ENCODE measurements at regions not wholly inside any gene's neighbourhood (a gene's known extent, or its start where the extent isn't known, plus 50 kb on each side); places are given as distances from the start of the nearest gene placed in this dataset.

DNA sequence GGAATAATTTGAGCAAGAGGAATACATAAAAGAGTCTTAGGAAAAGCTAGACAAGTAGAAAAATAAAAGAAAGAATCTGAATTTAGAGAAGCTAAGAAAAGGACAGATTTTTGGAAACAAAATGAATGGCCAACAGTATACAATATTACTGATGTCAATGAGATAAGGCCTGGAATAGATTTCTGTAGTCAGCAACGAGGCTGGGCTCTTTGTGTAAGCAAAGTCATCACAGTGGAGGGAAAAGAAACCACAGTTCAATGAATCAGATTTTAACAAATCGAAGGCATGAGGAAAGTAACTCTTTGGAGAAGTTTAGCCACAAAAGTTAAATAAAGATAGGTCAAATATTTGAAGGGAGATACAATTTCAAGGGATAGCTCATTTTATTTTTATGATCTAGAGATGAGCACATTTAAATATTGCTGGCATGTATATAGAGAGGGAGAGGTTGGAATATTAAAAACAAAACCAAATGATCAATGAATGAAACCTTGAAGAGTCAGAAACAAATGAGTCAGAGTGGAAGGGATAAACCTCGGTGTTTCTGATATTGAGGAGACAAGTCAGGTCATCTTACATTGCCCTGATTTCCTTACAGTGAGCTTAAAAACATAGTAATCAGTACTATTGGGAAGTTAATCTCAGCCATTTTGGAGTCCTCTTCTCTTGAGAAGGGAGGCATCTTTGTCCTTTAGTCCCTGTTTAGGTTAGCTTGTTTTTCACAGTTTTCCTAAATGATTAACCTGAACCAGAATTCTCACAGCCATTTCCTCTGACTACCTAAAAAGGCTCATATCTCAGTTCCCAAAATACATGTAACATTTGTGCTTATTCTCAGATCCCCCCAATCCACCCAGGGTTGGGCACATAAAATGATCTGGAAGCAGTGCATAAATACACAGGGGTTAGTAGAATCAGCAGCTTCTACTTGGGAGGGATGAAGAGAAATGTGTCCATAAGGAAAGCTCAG lies 620.0 kb upstream of the B3GALT2 start (continued):
- no peak for TF ChIP-seq FOXK1 (CRISPR knock-in tag; IDR thresholded peaks at IDR 0.05; ENCODE audit: borderline replicate concordance)
- TF ChIP-seq, protein P1, sequence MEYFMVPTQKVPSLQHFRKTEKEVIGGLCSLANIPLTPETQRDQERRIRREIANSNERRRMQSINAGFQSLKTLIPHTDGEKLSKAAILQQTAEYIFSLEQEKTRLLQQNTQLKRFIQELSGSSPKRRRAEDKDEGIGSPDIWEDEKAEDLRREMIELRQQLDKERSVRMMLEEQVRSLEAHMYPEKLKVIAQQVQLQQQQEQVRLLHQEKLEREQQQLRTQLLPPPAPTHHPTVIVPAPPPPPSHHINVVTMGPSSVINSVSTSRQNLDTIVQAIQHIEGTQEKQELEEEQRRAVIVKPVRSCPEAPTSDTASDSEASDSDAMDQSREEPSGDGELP (CRISPR knock-in tag; IDR thresholded peaks at IDR 0.05; ENCODE audit: borderline replicate concordance): no peak
- TF ChIP-seq ATF1 (CRISPR knock-in tag; IDR thresholded peaks at IDR 0.05): no peak
- no peak for TF ChIP-seq ATF1 (tag; IDR thresholded peaks at IDR 0.05)

DNA sequence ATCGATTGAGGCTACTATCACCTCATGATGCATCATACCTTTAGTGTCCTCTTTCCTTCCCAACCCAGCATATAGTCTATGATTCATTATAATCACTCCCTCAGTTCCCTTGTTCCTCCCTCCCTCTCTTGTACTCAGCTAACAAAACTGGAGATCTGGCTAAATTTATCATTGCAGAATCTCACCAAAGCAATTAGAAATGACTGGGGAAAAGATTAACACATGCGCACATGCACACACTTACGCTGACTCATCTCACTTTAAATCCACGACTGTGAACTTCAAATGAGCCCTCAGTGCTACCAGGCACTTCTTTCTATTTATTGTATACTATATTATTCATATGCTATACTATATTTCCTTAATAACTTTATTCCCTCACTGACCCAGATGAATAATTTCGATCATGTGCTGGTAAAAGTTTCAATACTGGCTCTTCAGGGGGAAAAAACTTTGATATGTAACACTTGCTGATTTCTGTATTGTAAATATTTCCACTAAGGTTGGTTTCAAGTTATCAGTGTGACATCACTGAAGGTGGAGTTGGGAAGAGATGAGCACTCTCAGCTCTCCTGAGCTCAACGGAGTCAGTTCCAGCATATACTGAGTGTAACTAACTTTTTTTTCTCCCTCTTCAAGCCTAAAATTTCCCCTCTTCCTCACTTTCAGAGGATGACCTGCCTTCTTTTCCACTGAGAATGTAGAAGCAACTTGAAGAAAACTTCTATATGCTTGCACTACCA lies 613.7 kb upstream of the B3GALT2 start:
- Histone ChIP-seq H3K36me3 (ENCODE audit: control insufficient read depth, insufficient read depth, low read length) (no peaks in the 10 kb centered on the region), H3K27ac (ENCODE audit: extremely low read depth, low read depth, low read length) (no peak overlapping the region), H3K79me2 (ENCODE audit: control insufficient read depth, insufficient read depth, low read length) (no peaks in the 10 kb centered on the region), H3K9me1 (ENCODE audit: control insufficient read depth, insufficient read depth, low read length) (no peaks in the 10 kb centered on the region), H3K27me3 (ENCODE audit: control insufficient read depth in 2 of 2, insufficient read depth in 2 of 2, low read length in 2 of 2) (no peaks in the 10 kb centered on the region), H2AFZ (ENCODE audit: low read depth, low read length) (no peak overlapping the region), H4K20me1 (replicated peaks; ENCODE audit: control insufficient read depth, insufficient read depth, low read length) (no peaks in the 10 kb centered on the region), H3K4me3 (no peak overlapping the region), H3K9me3 (replicated peaks; ENCODE audit: control insufficient read depth, insufficient read depth, low read depth, low read length) (no peaks in the 10 kb centered on the region), H3K9ac (ENCODE audit: insufficient read depth in 1 of 2, low read depth in 2 of 2, low read length in 2 of 2) (no peak overlapping the region), H3K4me2 (ENCODE audit: insufficient read depth, low read length) (no peak overlapping the region), H3K4me1 (replicated peaks in 1 of 2; ENCODE audit: control insufficient read depth in 2 of 2, insufficient read depth in 2 of 2, low read length in 2 of 2) (no peaks in the 10 kb centered on the region)
- no peak for ATAC-seq
- TF ChIP-seq ZNF586 (CRISPR knock-in tag; conservative IDR thresholded peaks at IDR 0.05) (no peak), HDAC3 (IDR thresholded peaks at IDR 0.05; ENCODE audit: borderline replicate concordance, partially characterized antibody) (no peak), EZH2 (IDR thresholded peaks at IDR 0.05; ENCODE audit: borderline replicate concordance, low read depth, low read length) (no peak)
- TF ChIP-seq, protein P2, sequence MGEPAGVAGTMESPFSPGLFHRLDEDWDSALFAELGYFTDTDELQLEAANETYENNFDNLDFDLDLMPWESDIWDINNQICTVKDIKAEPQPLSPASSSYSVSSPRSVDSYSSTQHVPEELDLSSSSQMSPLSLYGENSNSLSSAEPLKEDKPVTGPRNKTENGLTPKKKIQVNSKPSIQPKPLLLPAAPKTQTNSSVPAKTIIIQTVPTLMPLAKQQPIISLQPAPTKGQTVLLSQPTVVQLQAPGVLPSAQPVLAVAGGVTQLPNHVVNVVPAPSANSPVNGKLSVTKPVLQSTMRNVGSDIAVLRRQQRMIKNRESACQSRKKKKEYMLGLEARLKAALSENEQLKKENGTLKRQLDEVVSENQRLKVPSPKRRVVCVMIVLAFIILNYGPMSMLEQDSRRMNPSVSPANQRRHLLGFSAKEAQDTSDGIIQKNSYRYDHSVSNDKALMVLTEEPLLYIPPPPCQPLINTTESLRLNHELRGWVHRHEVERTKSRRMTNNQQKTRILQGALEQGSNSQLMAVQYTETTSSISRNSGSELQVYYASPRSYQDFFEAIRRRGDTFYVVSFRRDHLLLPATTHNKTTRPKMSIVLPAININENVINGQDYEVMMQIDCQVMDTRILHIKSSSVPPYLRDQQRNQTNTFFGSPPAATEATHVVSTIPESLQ (CRISPR knock-in tag; IDR thresholded peaks at IDR 0.05): no peak
- ChIA-PET POLR2A (no interaction called here), CTCF (ENCODE audit: low intra/inter-chr PET ratio) (no interaction called here)
- in situ Hi-C loops (cut with MboI): no loop called here
- intact Hi-C loops (cut with micrococcal nuclease): no loop called here
- 7% methylated on average over 6 of the region's 6 CpGs for WGBS (ENCODE audit: insufficient coverage, low coverage, missing lambda C conversion rate)
- BruUV-seq (replicated peaks): no TSS peak
- no peak for FAIRE-seq
- DNase-seq (ENCODE audit: extremely low read depth in 1 of 4, low spot score in 3 of 4): no peak

Data from K562 (cell line).